ENCODE measurements at regions not wholly inside any gene's neighbourhood (a gene's known extent, or its start where the extent isn't known, plus 50 kb on each side); places are given as distances from the start of the nearest gene placed in this dataset.

DNA sequence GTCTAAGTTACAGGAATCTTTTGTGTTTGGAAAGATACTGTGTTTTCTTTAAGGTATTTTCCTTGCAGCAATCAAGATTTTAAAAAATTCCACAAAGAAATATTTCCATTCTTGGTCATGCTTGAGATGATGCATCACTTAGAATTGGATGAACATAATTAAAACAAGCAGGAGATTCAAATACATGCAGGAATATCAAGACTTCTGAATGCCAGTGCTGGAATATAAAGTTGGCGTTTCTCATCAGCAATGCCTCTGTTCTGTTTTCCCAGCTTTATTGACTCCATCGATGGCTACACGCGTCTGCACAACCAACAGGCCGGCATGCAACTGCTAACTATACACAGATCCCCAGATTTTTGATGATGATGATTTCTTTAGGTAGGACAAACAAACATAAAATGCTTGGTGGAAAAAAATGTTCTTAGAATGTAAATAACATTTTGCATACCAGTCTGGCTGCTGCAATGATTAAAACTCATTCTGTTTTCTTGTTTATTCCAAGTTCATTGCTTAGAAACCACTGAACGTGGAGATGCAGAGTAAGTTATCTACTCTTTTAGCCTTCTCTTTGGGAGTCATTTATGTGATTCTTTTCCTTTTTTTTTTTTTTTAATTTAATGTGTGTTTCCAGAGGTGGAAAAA, 91.3 kb upstream of the FAM171A1 start:
- DNase-seq (ENCODE audit: low spot score in 2 of 2), result no peak

DNA sequence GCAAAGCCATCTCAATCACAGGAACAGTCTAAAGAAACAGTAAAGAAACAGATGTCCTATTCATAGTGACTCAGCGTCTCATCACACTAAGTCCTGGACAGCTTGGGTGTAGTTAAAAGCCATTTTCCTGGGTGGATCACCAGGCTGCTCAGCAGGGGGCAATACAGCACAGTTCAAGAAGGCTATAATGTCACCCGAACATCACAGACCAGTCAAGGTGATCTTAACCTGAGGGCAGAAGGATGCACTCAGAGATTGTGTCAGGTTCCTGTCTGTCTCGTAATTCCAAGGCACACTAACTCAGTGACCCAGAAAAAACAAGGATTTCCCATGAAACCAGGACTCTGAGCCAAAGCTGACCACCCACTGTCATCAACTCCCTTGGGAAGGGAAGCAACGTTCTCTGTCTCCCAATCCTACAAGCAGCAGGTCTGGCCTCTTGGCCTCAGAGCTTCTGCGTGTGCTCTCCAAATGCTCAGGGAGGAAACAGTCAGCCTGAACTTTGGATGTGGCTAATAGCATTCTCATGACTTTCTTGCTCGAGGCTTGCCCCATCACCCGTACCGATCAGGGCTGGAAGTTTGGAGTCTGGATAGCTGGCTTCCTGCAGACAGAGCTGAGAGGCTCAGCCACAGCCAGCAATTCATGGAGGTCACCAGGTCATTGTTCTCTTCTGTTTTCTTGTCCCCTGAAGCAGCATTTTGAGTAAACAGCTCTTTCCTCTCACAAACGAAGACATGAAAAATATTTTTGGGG, 90.4 kb upstream of the FAM171A1 start:
- Mint-ChIP-seq H3K36me3 (no peaks in the 10 kb centered on the region), H3K27me3 (peaks cover 9% of the 10 kb centered on the region), H3K4me1 (no peaks in the 10 kb centered on the region), H3K4me3 (no peak overlapping the region), H3K27ac (no peak overlapping the region), H3K9me3 (peaks cover 7% of the 10 kb centered on the region)
- DNase-seq (ENCODE audit: low spot score in 2 of 2), result no peak
- no peak for ATAC-seq (ENCODE audit: low read depth)

More for the DNA sequence above, 91.3 kb upstream of the FAM171A1 start:
- no peak overlapping the region for H3K27ac Mint-ChIP-seq
- ATAC-seq (ENCODE audit: low read depth), result no peak
- peaks cover 11% of the 10 kb centered on the region for H3K27me3 Mint-ChIP-seq
- peaks cover 8% of the 10 kb centered on the region for H3K9me3 Mint-ChIP-seq
- H3K4me1 Mint-ChIP-seq, result no peaks in the 10 kb centered on the region
- H3K36me3 Mint-ChIP-seq, result no peaks in the 10 kb centered on the region
- no peak overlapping the region for H3K4me3 Mint-ChIP-seq

GRCh38 chr10:15460661-15461060, 89.6 kb upstream of the FAM171A1 start:
- no peaks in the 10 kb centered on the region for H3K36me3 Mint-ChIP-seq

GRCh38 chr10:15459218-15459617, 88.1 kb upstream of the FAM171A1 start:
- H3K27me3 Mint-ChIP-seq, result peaks cover 7% of the 10 kb centered on the region
- ATAC-seq (ENCODE audit: low read depth) (no peak), DNase-seq (ENCODE audit: low spot score in 2 of 2) (no peak)
- H3K4me1 Mint-ChIP-seq, result no peaks in the 10 kb centered on the region
- peaks cover 7% of the 10 kb centered on the region for H3K9me3 Mint-ChIP-seq
- no peaks in the 10 kb centered on the region for H3K36me3 Mint-ChIP-seq
- H3K27ac Mint-ChIP-seq, result no peak overlapping the region
- no peak overlapping the region for H3K4me3 Mint-ChIP-seq

More at GRCh38 chr10:15460661-15461060, 89.6 kb upstream of the FAM171A1 start:
- peaks cover 7% of the 10 kb centered on the region for H3K9me3 Mint-ChIP-seq
- DNase-seq (ENCODE audit: low spot score in 2 of 2), result no peak
- no peak overlapping the region for H3K27ac Mint-ChIP-seq
- H3K4me3 Mint-ChIP-seq, result no peak overlapping the region
- ATAC-seq (ENCODE audit: low read depth), result no peak
- no peaks in the 10 kb centered on the region for H3K4me1 Mint-ChIP-seq
- H3K27me3 Mint-ChIP-seq, result peaks cover 9% of the 10 kb centered on the region

DNA sequence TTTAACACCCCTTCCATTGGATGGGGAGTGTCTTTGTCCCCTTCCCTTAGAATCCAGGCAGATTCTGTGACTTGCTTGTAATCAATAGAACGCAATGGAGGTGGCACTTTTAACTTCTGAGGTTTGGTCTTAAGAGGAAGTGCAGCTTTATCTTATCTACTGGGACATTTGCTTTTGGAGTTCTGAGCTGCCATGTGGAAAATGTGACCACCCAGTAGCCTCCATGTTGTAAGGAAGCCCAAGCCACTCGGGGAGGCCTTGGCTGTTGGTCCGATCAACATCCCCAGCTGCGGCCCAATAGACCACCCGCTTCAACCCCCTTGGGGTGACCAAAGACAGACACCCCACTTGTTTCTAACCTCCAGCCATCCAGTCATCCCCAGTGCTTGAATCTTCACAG, 86.3 kb upstream of the FAM171A1 start:
- H3K27me3 Mint-ChIP-seq, result peaks cover 7% of the 10 kb centered on the region
- DNase-seq (ENCODE audit: low spot score in 2 of 2) (no peak), ATAC-seq (ENCODE audit: low read depth) (no peak)
- no peak overlapping the region for H3K4me3 Mint-ChIP-seq
- H3K36me3 Mint-ChIP-seq, result no peaks in the 10 kb centered on the region
- no peaks in the 10 kb centered on the region for H3K4me1 Mint-ChIP-seq
- peaks cover 4% of the 10 kb centered on the region for H3K9me3 Mint-ChIP-seq
- H3K27ac Mint-ChIP-seq, result no peak overlapping the region

- Mint-ChIP-seq H3K4me3 (no peak overlapping the region), H3K27me3 (peaks cover 7% of the 10 kb centered on the region), H3K9me3 (peaks cover 4% of the 10 kb centered on the region), H3K4me1 (no peaks in the 10 kb centered on the region), H3K27ac (no peak overlapping the region), H3K36me3 (no peaks in the 10 kb centered on the region)
- ATAC-seq (ENCODE audit: low read depth) (no peak), DNase-seq (ENCODE audit: low spot score in 2 of 2) (no peak)
Measured at GRCh38 chr10:15455456-15455855, 84.4 kb upstream of the FAM171A1 start.

DNA sequence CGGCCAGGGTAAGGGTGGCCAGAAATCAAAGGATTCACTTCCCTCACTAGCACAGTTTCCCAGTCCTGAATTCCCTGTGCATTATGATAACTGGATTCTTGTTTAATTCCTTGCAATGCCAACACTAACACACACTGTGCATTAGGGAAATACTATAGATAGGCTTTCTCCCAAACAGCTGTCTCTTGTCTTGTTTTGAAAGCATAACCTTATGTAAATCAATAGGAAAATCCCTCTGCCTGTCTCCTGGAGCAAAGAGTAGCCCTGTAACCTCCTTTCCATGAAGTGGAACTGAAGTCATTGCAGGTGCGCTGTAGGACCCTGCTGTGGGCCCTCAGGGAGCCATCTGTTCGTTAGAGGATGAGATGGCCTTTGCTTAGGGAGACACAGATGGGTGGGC, 82.8 kb upstream of the FAM171A1 start:
- H3K4me3 Mint-ChIP-seq, result no peak overlapping the region
- H3K27ac Mint-ChIP-seq, result no peak overlapping the region
- H3K27me3 Mint-ChIP-seq, result peaks cover 5% of the 10 kb centered on the region
- H3K9me3 Mint-ChIP-seq, result no peaks in the 10 kb centered on the region
- H3K36me3 Mint-ChIP-seq, result no peaks in the 10 kb centered on the region
- no peak for ATAC-seq (ENCODE audit: low read depth)
- no peak for DNase-seq (ENCODE audit: low spot score in 2 of 2)
- H3K4me1 Mint-ChIP-seq, result no peaks in the 10 kb centered on the region

- peaks cover 4% of the 10 kb centered on the region for H3K27me3 Mint-ChIP-seq
- DNase-seq (ENCODE audit: low spot score in 2 of 2) (no peak), ATAC-seq (ENCODE audit: low read depth) (no peak)
- no peaks in the 10 kb centered on the region for H3K9me3 Mint-ChIP-seq
- no peak overlapping the region for H3K27ac Mint-ChIP-seq
- H3K36me3 Mint-ChIP-seq, result no peaks in the 10 kb centered on the region
- no peak overlapping the region for H3K4me3 Mint-ChIP-seq
- H3K4me1 Mint-ChIP-seq, result no peaks in the 10 kb centered on the region
Measured at GRCh38 chr10:15453457-15453856, 82.4 kb upstream of the FAM171A1 start.

- DNase-seq (ENCODE audit: low spot score in 2 of 2), result no peak
- H3K4me3 Mint-ChIP-seq, result no peak overlapping the region
- H3K9me3 Mint-ChIP-seq, result no peaks in the 10 kb centered on the region
Measured at GRCh38 chr10:15452545-15452944, 81.5 kb upstream of the FAM171A1 start.

DNA sequence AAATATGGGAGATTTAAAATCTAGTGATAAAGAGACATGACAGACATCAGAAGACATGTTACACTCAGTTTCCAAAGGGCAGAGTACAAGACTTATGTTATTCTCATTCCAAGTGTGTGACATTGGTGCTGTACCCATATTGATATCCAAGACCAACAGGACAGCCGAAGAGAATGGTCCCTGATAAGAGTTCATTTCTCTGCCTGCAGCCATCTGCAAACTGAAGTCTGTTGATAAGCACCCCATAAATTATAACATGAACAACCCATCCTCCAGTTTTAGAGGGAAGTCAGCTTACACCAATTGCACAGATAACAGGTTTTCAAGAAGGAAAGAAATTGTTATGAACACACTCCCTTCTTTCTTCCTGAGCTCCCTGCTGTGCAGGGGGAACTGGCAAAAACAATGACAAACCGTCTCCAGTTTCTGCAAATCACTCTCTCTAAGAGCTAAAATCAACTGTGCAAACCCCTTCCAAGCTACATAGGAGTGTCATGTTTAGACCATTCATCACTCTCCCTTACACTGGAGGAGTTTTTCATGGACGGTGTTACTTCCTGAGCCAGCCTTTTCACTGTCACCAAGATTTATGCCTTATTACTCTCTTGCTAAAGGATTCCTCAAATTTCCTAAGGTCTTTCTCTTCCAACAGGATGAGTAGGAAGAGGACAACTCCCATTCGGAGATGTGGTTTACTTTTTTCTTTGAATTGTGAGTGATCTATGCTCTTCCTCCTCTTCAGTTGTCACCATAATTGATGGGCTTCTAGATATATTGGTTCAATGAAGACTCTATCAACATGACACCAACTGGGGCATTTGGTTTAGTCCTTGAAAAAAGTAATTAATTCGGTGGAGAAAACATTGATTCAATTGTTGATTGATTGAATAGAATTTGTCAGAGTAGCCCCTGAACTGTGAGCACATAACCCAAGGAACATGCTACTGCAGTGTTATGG, 80.3 kb upstream of the FAM171A1 start:
- H3K4me1 Mint-ChIP-seq, result no peaks in the 10 kb centered on the region
- no peaks in the 10 kb centered on the region for H3K36me3 Mint-ChIP-seq
- ATAC-seq (ENCODE audit: low read depth) (no peak), DNase-seq (ENCODE audit: low spot score in 2 of 2) (no peak)
- H3K27ac Mint-ChIP-seq, result no peak overlapping the region
- no peaks in the 10 kb centered on the region for H3K9me3 Mint-ChIP-seq
- no peak overlapping the region for H3K4me3 Mint-ChIP-seq
- H3K27me3 Mint-ChIP-seq, result peaks cover 3% of the 10 kb centered on the region

More at GRCh38 chr10:15452545-15452944, 81.5 kb upstream of the FAM171A1 start:
- H3K27me3 Mint-ChIP-seq, result peaks cover 3% of the 10 kb centered on the region
- no peak for ATAC-seq (ENCODE audit: low read depth)
- H3K27ac Mint-ChIP-seq, result no peak overlapping the region
- no peaks in the 10 kb centered on the region for H3K36me3 Mint-ChIP-seq
- H3K4me1 Mint-ChIP-seq, result no peaks in the 10 kb centered on the region

DNA sequence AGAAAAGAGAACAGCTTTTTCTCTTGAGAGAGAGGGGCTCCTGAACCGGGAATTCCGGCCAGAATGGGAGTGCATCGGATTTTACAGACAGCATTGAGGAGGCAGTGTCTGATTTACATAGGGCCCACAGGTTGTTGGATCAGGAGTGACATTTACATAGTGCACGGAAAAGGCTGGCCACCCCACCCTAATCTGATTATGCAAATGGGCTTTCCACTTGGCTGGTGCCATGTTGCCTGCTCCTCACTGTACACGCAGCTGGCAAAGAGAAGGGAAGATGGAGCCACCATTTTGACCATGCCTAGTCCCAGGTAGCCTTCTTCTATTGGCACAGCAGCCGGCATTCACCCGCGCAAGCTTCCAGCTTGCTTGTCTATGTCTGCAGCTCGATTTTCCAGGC, 77.5 kb upstream of the FAM171A1 start:
- DNase-seq (ENCODE audit: low spot score in 2 of 2) (no peak), ATAC-seq (ENCODE audit: low read depth) (no peak)
- H3K4me3 Mint-ChIP-seq, result no peak overlapping the region
- no peak overlapping the region for H3K27ac Mint-ChIP-seq
- H3K4me1 Mint-ChIP-seq, result no peaks in the 10 kb centered on the region
- H3K36me3 Mint-ChIP-seq, result no peaks in the 10 kb centered on the region
- H3K27me3 Mint-ChIP-seq, result peaks cover 6% of the 10 kb centered on the region
- no peaks in the 10 kb centered on the region for H3K9me3 Mint-ChIP-seq

DNA sequence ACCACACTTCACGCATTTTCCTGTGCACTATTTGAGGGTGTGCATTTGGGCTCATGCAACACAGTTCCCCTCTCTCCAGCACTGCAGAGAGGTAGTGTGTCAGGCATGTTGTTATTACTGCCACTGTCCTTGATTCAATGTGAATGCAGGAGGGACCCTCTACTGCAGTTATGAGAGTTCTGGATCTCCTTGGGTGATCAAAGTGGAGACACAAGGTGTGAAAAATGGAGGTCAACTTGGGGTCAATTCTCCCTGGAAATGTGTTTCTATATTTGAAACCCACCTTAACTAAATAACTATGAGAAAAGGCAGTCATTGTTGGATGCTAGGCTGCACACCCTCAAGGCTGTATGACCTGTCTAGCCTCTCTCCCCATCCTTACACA, 73.9 kb upstream of the FAM171A1 start:
- Mint-ChIP-seq H3K4me3 (no peak overlapping the region), H3K4me1 (no peaks in the 10 kb centered on the region), H3K27ac (no peak overlapping the region), H3K36me3 (no peaks in the 10 kb centered on the region), H3K9me3 (no peaks in the 10 kb centered on the region), H3K27me3 (peaks cover 9% of the 10 kb centered on the region)
- DNase-seq (ENCODE audit: low spot score in 2 of 2) (no peak), ATAC-seq (ENCODE audit: low read depth) (no peak)

DNA sequence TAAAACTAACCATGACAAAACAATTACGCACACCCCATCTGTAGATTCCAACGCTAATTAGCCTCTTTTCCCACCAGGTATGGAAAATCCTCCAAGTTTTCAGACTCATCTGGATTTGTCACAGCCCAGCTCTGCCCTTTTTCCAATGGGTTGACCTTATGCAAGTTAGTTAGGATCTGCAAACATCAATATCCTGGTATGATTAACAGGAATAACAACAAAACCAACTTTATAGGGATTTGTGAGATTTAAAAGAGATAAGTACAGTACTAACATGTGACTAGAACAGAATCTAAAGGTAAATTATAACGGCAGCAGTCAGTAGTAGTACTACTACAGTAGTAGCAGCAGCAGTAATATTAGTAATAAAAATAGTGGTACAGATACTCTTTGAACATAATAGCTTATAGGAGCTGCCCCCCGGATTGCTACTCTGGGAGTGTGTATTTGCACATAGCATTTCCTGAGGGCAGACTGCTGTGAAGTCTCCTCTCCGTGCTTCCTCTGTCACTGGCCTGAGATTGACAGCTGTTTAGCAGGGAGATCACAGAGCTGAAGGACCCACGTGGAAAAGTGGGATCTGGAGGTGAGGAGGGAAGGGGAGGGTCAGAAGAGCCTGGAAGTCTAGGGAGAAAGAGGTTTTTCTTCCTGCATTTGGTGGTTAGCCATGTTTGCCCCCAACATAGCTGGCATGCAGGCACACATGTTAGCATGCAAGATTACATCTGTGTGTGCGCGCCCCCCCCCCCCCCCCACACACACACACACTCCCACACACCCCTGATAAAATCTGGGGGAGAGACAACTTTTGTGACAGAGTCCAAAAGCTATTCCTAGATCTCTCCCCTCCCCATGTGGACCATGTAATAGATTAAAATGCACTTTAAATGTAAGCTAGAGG, 73.3 kb upstream of the FAM171A1 start:
- H3K4me1 Mint-ChIP-seq, result no peaks in the 10 kb centered on the region
- no peaks in the 10 kb centered on the region for H3K36me3 Mint-ChIP-seq
- ATAC-seq (ENCODE audit: low read depth), result no peak
- H3K9me3 Mint-ChIP-seq, result no peaks in the 10 kb centered on the region
- no peak overlapping the region for H3K4me3 Mint-ChIP-seq
- H3K27ac Mint-ChIP-seq, result no peak overlapping the region
- no peak for DNase-seq (ENCODE audit: low spot score in 2 of 2)
- H3K27me3 Mint-ChIP-seq, result peaks cover 7% of the 10 kb centered on the region

All from memory B cell (primary cell).